Endothelial cell of umbilical vein (primary cell): ENCODE measurements at regions not wholly inside any gene's neighbourhood (a gene's known extent, or its start where the extent isn't known, plus 50 kb on each side); places are given as distances from the start of the nearest gene placed in this dataset.

Experiments used
- BruUV-seq: library from RNA; stranded (reverse); fragments of 400-500 nt; replicated peaks from 2 replicates; lab custom pipeline; 2021; lab: Mats Ljungman, UMichigan
- CTCF ChIA-PET: fragments of 300-600, 350-600 bp; sonication (Branson Sonifier 250); formaldehyde crosslinking; loops from one replicate; lab custom pipeline; 2021; ENCODE audit warnings: antibody characterized with exemption, inconsistent platforms; lab: Charles Lee
- POLR2A ChIA-PET: fragments of 300-600, 350-600 bp; sonication (Branson Sonifier 250); formaldehyde crosslinking; loops from one replicate; lab custom pipeline; 2021; ENCODE audit warnings: antibody characterized with exemption, inconsistent platforms; lab: Charles Lee
- DNase-seq: peaks from one replicate; pipeline ENCODE4 v3.0.0-alpha.2; 2011; ENCODE audit warnings: low read depth, low spot score
- FAIRE-seq: peaks from 2 replicates; lab custom pipeline; 2011; peaks lifted over from hg19 to GRCh38; lab: Jason Lieb, UNC
- H2AFZ ChIP-seq: 2 replicates; pipeline ENCODE4 v1.6.0; 2012; ENCODE audit warnings: low read depth, low read length, control low read depth, inconsistent platforms
- H3K27ac ChIP-seq: 2 replicates; pipeline ENCODE4 v1.5.1; 2011; ENCODE audit warnings: low read depth, mild to moderate bottlenecking, control low read depth, low read length, moderate library complexity; ENCODE audit not compliant: insufficient read depth
- H3K27me3 ChIP-seq, 2 experiments: 2 replicates each; pipeline versions ENCODE4 v1.6.0 to v1.6.1; 2011; ENCODE audit warnings: low read length in 2 of 2, mixed read lengths in 1 of 2; ENCODE audit not compliant: control insufficient read depth in 2 of 2, insufficient read depth in 2 of 2
- H3K36me3 ChIP-seq, 2 experiments: 2 replicates in 1 of 2; 3 replicates in 1 of 2; pipeline ENCODE4 v1.5.1; 2011; ENCODE audit warnings: low read length in 2 of 2, mild to moderate bottlenecking in 1 of 2, moderate library complexity in 1 of 2; ENCODE audit not compliant: control insufficient read depth in 2 of 2, insufficient read depth in 2 of 2; ENCODE audit errors: extremely low read depth in 1 of 2
- H3K4me1 ChIP-seq: 3 replicates; pipeline ENCODE4 v1.5.1; 2011; ENCODE audit warnings: mild to moderate bottlenecking, low read length; ENCODE audit not compliant: control insufficient read depth, insufficient read depth; ENCODE audit errors: extremely low read depth
- H3K4me2 ChIP-seq: 2 replicates; pipeline ENCODE4 v1.6.1; 2011; ENCODE audit warnings: low read length, control low read depth, mixed read lengths; ENCODE audit not compliant: insufficient read depth
- H3K4me3 ChIP-seq, 3 experiments: fragments of 200-600 bp in 1 of 3; sonication (generic), shearing (Covaris generic) in 1 of 3; replicated peaks in 1 of 3; 2 replicates each; pipeline ENCODE4 v1.5.1; 2011 to 2016; ENCODE audit warnings: control low read depth in 3 of 3, low read length in 3 of 3, mild to moderate bottlenecking in 2 of 3, inconsistent platforms in 1 of 3, low read depth in 1 of 3, moderate library complexity in 1 of 3; ENCODE audit not compliant: insufficient read depth in 1 of 3
- H3K79me2 ChIP-seq: 2 replicates; pipeline ENCODE4 v1.6.0; 2012; ENCODE audit warnings: low read length, inconsistent platforms; ENCODE audit not compliant: control insufficient read depth, insufficient read depth
- H3K9ac ChIP-seq: replicated peaks from 2 replicates; pipeline ENCODE3; 2011; ENCODE audit warnings: low read length, control low read depth; ENCODE audit not compliant: insufficient read depth; ENCODE audit errors: extremely low read depth
- H3K9me1 ChIP-seq: replicated peaks from 3 replicates; pipeline ENCODE4 v1.6.0; 2011; ENCODE audit warnings: mild to moderate bottlenecking, low read length; ENCODE audit not compliant: control insufficient read depth, insufficient read depth; ENCODE audit errors: extremely low read depth
- H3K9me3 ChIP-seq: replicated peaks from 2 replicates; pipeline ENCODE4 v1.5.1; 2012; ENCODE audit warnings: low read length, inconsistent platforms; ENCODE audit not compliant: control insufficient read depth, insufficient read depth
- H4K20me1 ChIP-seq: replicated peaks from 2 replicates; pipeline ENCODE3; 2011; ENCODE audit warnings: mild to moderate bottlenecking, low read length; ENCODE audit not compliant: control insufficient read depth, insufficient read depth; ENCODE audit errors: extremely low read depth
- EZH2 ChIP-seq: IDR thresholded peaks from 2 replicates; pipeline ENCODE4 v1.6.1; 2012; ENCODE audit warnings: borderline replicate concordance, low read depth, mild to moderate bottlenecking, moderate library complexity, low read length, inconsistent platforms; ENCODE audit not compliant: severe bottlenecking
- FOS ChIP-seq: IDR thresholded peaks from 2 replicates; pipeline ENCODE4 v1.6.1; 2011; ENCODE audit warnings: mild to moderate bottlenecking, low read length, moderate library complexity, borderline replicate concordance; ENCODE audit not compliant: insufficient read depth
- GATA2 ChIP-seq: IDR thresholded peaks from 2 replicates; pipeline ENCODE4 v1.7.0; 2011; ENCODE audit warnings: low read depth, mild to moderate bottlenecking, moderate library complexity, mixed read lengths, low read length; ENCODE audit not compliant: insufficient read length, insufficient read depth
- JUN ChIP-seq: IDR thresholded peaks from 2 replicates; pipeline ENCODE4 v1.6.1; 2011; ENCODE audit warnings: borderline replicate concordance, low read depth; ENCODE audit not compliant: insufficient read length, insufficient read depth
- MYC ChIP-seq: IDR thresholded peaks from one replicate; pipeline ENCODE4 v1.6.1; 2011; ENCODE audit warnings: mild to moderate bottlenecking, low read depth, low read length
- POLR2A ChIP-seq: IDR thresholded peaks from 2 replicates; pipeline ENCODE4 v1.6.1; 2012; ENCODE audit warnings: low read depth, mild to moderate bottlenecking, control low read depth, low read length
- POLR2AphosphoS5 ChIP-seq: IDR thresholded peaks from 2 replicates; pipeline ENCODE4 v1.6.1; 2012; ENCODE audit warnings: low read depth, mild to moderate bottlenecking, control low read depth, low read length, moderate library complexity; ENCODE audit not compliant: insufficient read depth
- dilution Hi-C: fragments of 300-500 bp; cut with MboI; formaldehyde crosslinking; loops from one replicate; pipeline ENCODE4 v1.15.0; 2019; ENCODE audit warnings: low sequenced_read_pairs; ENCODE audit not compliant: extremely low pct_ligation_motif_present
- intact Hi-C: fragments of 100-400 bp; cut with micrococcal nuclease; formaldehyde crosslinking; loops from one replicate; pipeline ENCODE4 v1.10.0; 2022
- TF ChIP-seq, protein P1 (sequence below): IDR thresholded peaks from 2 replicates; pipeline ENCODE4 v1.6.1; 2011; ENCODE audit not compliant: insufficient read depth, insufficient read length
- TF ChIP-seq, protein P2 (sequence below), 2 donors: IDR thresholded peaks; 1 replicate in 1 of 2; 2 replicates in 1 of 2; pipeline ENCODE4 v1.5.1; 2011; ENCODE audit warnings: low read length in 2 of 2, mild to moderate bottlenecking in 2 of 2, moderate library complexity in 2 of 2, control low read depth in 1 of 2, inconsistent platforms in 1 of 2, low read depth in 1 of 2; ENCODE audit not compliant: insufficient read depth in 1 of 2; ENCODE audit errors: extremely low read depth in 1 of 2

DNA sequence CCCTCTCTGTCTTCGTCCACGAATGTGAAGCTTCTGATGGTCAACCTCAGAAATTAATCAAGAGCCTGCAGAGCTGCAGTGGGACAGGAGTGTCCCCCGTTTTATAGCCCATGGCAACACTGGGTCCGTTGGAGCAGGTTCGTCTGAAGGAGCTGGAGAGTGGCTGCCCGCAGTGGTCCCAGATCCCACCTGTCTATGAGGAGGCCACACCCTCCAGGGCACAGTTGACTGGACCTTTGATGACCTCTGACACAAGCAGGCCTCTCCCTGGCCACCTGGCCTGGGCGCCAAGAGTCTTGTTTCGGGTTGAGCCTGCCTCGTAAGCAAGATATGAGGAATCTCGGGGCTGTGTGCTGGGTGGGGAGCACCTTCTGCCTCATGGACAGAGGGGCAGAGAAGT, 100.7 kb upstream of the SFSWAP start:
- Histone ChIP-seq H3K9me1 (no peaks in the 10 kb centered on the region), H3K4me1 (no peaks in the 10 kb centered on the region), H3K4me2 (no peak overlapping the region), H3K9me3 (no peaks in the 10 kb centered on the region), H4K20me1 (no peaks in the 10 kb centered on the region), H3K27ac (no peak overlapping the region), H3K27me3 (no peaks in the 10 kb centered on the region), H3K79me2 (no peaks in the 10 kb centered on the region), H2AFZ (no peak overlapping the region), H3K36me3 (no peaks in the 10 kb centered on the region), H3K4me3 (no peak overlapping the region), H3K9ac (no peak overlapping the region)
- BruUV-seq, result no TSS peak
- dilution Hi-C loops, result no loop called here
- FAIRE-seq, result no peak
- no peak for TF ChIP-seq MYC
- TF ChIP-seq, protein P1, sequence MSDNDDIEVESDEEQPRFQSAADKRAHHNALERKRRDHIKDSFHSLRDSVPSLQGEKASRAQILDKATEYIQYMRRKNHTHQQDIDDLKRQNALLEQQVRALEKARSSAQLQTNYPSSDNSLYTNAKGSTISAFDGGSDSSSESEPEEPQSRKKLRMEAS, result no peak
- no peak for TF ChIP-seq EZH2
- TF ChIP-seq JUN, result no peak
- TF ChIP-seq FOS, result no peak
- TF ChIP-seq GATA2, result no peak
- no peak for TF ChIP-seq POLR2AphosphoS5
- TF ChIP-seq, protein P2, sequence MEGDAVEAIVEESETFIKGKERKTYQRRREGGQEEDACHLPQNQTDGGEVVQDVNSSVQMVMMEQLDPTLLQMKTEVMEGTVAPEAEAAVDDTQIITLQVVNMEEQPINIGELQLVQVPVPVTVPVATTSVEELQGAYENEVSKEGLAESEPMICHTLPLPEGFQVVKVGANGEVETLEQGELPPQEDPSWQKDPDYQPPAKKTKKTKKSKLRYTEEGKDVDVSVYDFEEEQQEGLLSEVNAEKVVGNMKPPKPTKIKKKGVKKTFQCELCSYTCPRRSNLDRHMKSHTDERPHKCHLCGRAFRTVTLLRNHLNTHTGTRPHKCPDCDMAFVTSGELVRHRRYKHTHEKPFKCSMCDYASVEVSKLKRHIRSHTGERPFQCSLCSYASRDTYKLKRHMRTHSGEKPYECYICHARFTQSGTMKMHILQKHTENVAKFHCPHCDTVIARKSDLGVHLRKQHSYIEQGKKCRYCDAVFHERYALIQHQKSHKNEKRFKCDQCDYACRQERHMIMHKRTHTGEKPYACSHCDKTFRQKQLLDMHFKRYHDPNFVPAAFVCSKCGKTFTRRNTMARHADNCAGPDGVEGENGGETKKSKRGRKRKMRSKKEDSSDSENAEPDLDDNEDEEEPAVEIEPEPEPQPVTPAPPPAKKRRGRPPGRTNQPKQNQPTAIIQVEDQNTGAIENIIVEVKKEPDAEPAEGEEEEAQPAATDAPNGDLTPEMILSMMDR (IDR thresholded peaks at IDR 0.05; ENCODE audit: extremely low read depth in 1 of 2, insufficient read depth in 1 of 2, low read depth in 1 of 2, low read length in 2 of 2), result no peak
- TF ChIP-seq POLR2A, result no peak
- intact Hi-C loops, result no loop called here
- ChIA-PET CTCF (no interaction called here), POLR2A (no interaction called here)
- DNase-seq, result no peak
